ENCODE measurements at regions not wholly inside any gene's neighbourhood (a gene's known extent, or its start where the extent isn't known, plus 50 kb on each side); places are given as distances from the start of the nearest gene placed in this dataset.

DNA sequence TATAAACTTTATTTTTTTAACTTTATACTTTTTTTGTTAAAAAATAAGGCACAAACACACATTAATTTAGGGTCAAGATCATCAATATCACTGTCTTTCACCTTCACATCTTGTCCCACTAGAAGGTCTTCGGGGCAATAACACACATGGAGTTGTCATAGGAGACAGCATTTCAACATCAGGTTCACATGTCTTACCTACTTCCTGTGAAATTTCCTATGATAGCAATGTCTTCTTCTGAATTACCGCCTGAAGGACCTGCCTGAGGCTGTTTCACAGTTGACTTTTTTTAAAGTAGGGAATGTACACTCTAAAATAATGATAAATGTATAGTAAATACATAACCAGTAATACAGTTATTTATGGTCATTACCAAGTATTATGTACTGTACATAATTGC is 559.4 kb downstream of the PLPP3 start:
- peak in 1 of 3 donors; percentile 13 for DNase-seq

- no peak for DNase-seq
Observed at GRCh38 chr1:56019472-56019871, 559.9 kb downstream of the PLPP3 start.

GRCh38 chr1:56017336-56017735 is 562.0 kb downstream of the PLPP3 start:
- no peak for DNase-seq

DNA sequence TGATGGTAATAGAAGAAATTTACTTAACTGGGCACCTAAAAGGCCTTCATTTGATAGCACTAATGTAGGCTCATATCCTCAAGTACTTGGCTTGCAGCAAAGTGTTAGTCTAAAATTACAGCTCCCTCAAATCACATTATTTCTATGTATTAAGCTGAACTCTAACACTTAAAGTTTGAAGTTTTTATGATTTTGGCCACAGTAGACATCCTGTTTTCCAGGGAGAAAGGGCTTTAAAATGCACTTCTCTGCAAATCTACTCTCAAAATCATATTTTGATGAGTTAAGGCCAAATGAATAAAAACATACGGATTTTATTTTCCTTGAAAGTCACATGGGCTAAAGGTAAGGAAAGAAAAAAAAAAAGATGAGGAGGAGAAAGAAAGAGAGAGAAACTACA is 575.5 kb downstream of the PLPP3 start:
- no peak for DNase-seq

DNA sequence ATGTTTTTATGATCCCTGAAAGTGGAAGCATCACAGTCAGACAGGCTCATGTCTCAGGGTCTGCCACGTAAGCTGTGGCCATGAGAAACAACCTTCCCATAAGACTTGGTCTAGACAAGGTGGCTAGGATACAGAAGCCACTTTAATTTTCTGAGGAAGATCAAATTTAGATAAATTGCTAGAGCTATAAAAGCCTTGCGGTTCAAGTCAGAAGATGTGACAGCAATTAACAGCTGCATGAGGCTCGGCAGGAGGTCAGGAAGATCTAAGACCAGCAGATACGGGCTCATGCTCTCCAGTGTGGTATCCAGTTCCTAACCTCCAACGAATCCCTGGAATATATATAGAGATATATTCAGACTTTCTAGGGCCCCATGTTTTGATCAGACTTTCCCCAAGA is 577.1 kb downstream of the PLPP3 start:
- DNase-seq = no peak

GRCh38 chr1:56000424-56000823 is 578.9 kb downstream of the PLPP3 start:
- no peak for DNase-seq

DNA sequence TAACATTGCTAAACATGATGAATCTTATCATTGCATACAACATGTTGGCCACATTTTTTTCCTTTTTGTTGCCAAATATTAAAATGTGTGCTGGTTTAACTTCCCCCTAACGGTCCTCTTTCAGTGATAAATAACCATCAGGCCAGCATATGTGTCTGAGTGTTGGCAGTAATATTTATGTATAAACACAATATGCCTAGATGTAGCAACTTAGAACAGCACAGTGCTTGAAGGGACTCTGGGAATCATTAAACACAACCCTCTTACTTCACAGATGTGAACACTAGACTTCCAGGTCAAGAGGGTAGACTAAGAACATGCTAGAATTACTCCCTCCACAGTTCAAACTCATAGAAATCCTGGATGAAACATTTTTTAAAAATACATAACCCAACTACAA is 581.8 kb downstream of the PLPP3 start:
- DNase-seq = no peak

GRCh38 chr1:55993646-55994318 is 585.6 kb downstream of the PLPP3 start:
- DNase-seq = no peak

GRCh38 chr1:55990007-55990406 is 589.4 kb downstream of the PLPP3 start:
- DNase-seq = no peak

GRCh38 chr1:55988963-55989452 is 590.4 kb downstream of the PLPP3 start:
- DNase-seq = no peak

GRCh38 chr1:55987491-55988249 is 591.7 kb downstream of the PLPP3 start:
- DNase-seq = no peak

DNA sequence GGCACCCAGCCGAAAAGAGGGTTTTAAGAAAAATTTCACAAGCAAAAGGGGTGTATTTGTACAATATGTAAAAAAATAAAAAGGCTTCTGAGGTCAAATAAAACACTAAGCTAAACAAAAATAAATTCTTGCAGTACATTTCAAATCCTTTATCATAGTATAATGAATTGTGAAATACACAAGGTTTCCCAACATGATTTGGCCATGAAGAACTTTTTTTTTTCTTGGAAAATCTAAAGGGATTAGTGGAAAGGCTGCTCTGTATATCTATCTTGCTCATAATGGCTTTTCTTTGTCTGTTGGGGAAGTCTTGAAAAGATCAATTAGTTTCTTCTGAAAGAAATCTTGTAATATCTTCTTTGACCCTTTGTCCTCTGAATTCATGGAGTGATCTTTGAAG is 593.4 kb downstream of the PLPP3 start:
- no peak for DNase-seq

GRCh38 chr1:55981010-55981650 is 598.2 kb downstream of the PLPP3 start:
- DNase-seq = no peak

- DNase-seq = no peak
Observed at GRCh38 chr1:55980582-55980981, 598.8 kb downstream of the PLPP3 start.

- DNase-seq = no peak
Observed at GRCh38 chr1:55974714-55975441, 604.5 kb downstream of the PLPP3 start.

DNA sequence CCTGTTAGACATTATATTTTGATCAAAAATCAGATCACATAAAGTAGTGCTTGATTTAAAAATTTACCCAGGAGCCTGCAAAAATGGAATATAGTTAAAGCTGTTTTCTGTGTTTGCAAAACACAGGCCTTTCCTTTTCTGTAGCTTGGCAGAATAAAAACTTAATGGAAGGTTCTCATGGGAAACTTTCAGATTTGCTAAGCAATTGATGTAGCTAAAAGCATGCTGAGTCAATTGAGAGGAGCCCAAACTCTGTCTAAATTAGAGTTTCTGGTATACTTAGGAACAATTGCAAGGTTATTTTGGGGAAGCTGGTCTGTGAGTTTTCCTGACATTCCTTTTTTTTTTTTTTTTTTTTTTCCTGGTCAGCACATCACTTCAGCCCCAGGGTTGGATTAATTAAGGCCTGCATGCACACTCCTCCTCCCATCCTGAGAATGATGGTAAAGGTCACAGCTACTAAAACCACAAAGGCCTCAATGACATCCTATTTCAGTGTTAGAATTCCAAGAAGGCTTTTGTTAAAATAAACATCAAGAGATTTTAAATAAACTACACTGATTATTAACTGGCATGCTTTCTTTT is 608.7 kb downstream of the PLPP3 start:
- DNase-seq = no peak

- DNase-seq = no peak
Observed at GRCh38 chr1:55969322-55969721, 610.0 kb downstream of the PLPP3 start.

DNA sequence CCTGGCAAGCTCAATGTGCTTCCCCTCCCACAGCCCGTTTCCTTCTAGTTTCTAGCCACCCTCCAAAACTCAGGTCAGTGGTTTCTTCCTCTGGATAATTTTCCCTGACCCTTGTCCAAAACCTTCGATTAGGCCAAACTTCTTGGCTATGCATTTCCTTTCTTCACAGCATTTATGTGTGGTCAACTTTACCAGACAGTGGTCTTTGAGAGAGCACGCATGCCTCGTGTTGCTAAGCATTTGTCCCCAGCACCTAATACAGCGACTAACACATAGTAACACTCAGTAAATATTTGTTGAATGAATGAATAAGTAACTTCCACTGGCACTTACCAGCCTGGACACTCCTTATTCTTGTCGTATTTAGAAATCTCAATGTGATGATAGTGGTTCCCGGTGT is 610.7 kb downstream of the PLPP3 start:
- DNase-seq = no peak

- DNase-seq = peak in 1 of 3 donors; percentile 1
Observed at GRCh38 chr1:55965981-55966461, 613.3 kb downstream of the PLPP3 start.

- DNase-seq = no peak
Observed at GRCh38 chr1:55962472-55962871, 616.9 kb downstream of the PLPP3 start.

GRCh38 chr1:55959136-55959548 is 620.2 kb downstream of the PLPP3 start:
- DNase-seq = no peak

GRCh38 chr1:55958498-55958897 is 620.9 kb downstream of the PLPP3 start:
- no peak for DNase-seq

DNA sequence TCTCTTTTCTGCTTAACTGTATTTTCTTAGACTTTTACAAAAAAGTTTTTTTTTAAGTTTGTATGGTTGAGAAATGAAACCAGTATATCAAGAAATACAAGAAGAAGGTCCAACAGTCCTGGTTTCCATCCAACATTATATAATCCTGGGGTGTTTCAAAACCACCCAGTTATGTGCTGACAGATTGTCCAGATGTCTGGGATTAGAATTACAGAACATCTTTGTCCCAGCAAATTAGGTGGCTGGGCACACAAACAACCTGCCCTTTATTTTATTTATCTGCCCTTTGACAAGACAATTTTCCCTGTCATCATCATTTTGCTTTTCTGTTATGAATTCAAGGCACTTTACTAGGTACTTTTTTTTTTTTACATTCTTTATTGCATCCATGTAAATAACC is 622.1 kb downstream of the PLPP3 start:
- no peak for DNase-seq
